A549 (cell line): ENCODE measurements at regions not wholly inside any gene's neighbourhood (a gene's known extent, or its start where the extent isn't known, plus 50 kb on each side); places are given as distances from the start of the nearest gene placed in this dataset.

Experiments
- BHLHE40 ChIP-seq: IDR thresholded peaks from 2 replicates; pipeline ENCODE4 v1.6.1; 2012; ENCODE audit warnings: low read depth, low read length, inconsistent platforms
- CTCF ChIP-seq: fragments of >200 bp; sonication (Bioruptor Twin); formaldehyde crosslinking; IDR thresholded peaks from 3 replicates; pipeline ENCODE4 v1.5.1; 2016
- EHF ChIP-seq: fragments of 250-450 bp; sonication (Bioruptor Pico); IDR thresholded peaks from 2 replicates; pipeline ENCODE4 v1.5.0; 2020; ENCODE audit warnings: mild to moderate bottlenecking
- FOSB ChIP-seq: fragments of 250-450 bp; sonication (Bioruptor Pico); IDR thresholded peaks from 2 replicates; pipeline ENCODE4 v1.5.0; 2020; ENCODE audit warnings: mild to moderate bottlenecking, moderate library complexity
- HDAC2 ChIP-seq: fragments of 200-600 bp; sonication (generic); IDR thresholded peaks from 2 replicates; pipeline ENCODE4 v1.6.1; 2016
- MAX ChIP-seq: IDR thresholded peaks from 2 replicates; pipeline ENCODE4 v1.6.1; 2012
- MAZ ChIP-seq: fragments of 150-350 bp; IDR thresholded peaks from 2 replicates; pipeline ENCODE4 v1.6.1; 2014; ENCODE audit warnings: antibody characterized with exemption, low read depth, low read length, borderline replicate concordance
- NPAS2 ChIP-seq: fragments of 250-450 bp; sonication (Bioruptor Pico); IDR thresholded peaks from 2 replicates; pipeline ENCODE4 v1.8.0; 2022; ENCODE audit warnings: mild to moderate bottlenecking, moderate library complexity, borderline replicate concordance
- PHF8 ChIP-seq: fragments of 200-600 bp; sonication (generic); IDR thresholded peaks from 2 replicates; pipeline ENCODE4 v1.6.1; 2016; ENCODE audit warnings: low read depth, mild to moderate bottlenecking, antibody characterized with exemption, moderate library complexity, borderline replicate concordance
- POLR2A ChIP-seq: IDR thresholded peaks from 2 replicates; pipeline ENCODE4 v1.6.1; 2012; ENCODE audit warnings: mild to moderate bottlenecking, low read length
- POLR2AphosphoS2 ChIP-seq: conservative IDR thresholded peaks from 2 replicates; pipeline ENCODE4 v1.6.1; 2012; ENCODE audit warnings: low read length, improper control_type of control experiment, inconsistent platforms
- REST ChIP-seq: fragments of 200-600 bp; sonication (generic); IDR thresholded peaks from 2 replicates; pipeline ENCODE4 v1.6.1; 2016; ENCODE audit warnings: antibody characterized with exemption, mild to moderate bottlenecking, moderate library complexity

GRCh38 chr7:98470485-98471240 is 69.8 kb upstream of the BAIAP2L1 start:
- TF ChIP-seq FOSB (CRISPR knock-in tag) (no peak), HDAC2 (no peak), POLR2A (no peak), CTCF (no peak), EHF (no peak), MAZ (no peak), NPAS2 (CRISPR knock-in tag) (no peak), REST (no peak), POLR2AphosphoS2 (no peak), BHLHE40 (no peak), PHF8 (no peak), MAX (peak; percentile 70; the same call in 1 of the 2 replicates)
